HFF-Myc (cell line): ENCODE measurements at regions not wholly inside any gene's neighbourhood (a gene's known extent, or its start where the extent isn't known, plus 50 kb on each side); places are given as distances from the start of the nearest gene placed in this dataset.

Experiments used
- DNase-seq: peaks from one replicate; pipeline ENCODE4 v3.0.0-alpha.2; 2011; ENCODE audit warnings: low read depth; ENCODE audit errors: extremely low read depth
- H3K4me3 ChIP-seq: replicated peaks from 2 replicates; pipeline ENCODE4 v1.5.1; 2011; ENCODE audit warnings: low read depth, mild to moderate bottlenecking, control low read depth, low read length
- CTCF ChIP-seq: IDR thresholded peaks from 2 replicates; pipeline ENCODE4 v1.5.1; 2012; ENCODE audit warnings: mild to moderate bottlenecking, low read depth, low read length, control low read depth; ENCODE audit errors: missing control alignments

DNA sequence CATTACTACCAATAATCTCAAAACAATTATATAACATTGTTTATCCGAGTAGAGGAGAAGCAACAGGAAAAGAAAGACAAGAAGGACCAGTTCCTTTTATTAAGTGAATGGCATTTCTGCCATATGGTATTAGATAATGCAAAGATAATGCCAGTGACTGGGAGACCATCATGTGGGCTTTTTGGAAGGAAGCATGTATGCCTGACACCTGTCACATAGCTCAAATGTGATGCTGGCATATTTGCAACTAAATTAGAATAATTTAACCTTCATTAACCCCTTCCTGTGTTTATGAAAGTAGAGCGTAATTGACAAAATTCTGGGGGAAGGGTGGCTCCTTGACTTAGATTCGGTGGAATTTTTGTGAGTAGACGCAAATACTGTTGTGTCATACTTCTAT lies 733.0 kb downstream of the TUSC7 start:
- no peak for DNase-seq
- TF ChIP-seq CTCF, result no peak
- H3K4me3 ChIP-seq, result no peak overlapping the region

DNA sequence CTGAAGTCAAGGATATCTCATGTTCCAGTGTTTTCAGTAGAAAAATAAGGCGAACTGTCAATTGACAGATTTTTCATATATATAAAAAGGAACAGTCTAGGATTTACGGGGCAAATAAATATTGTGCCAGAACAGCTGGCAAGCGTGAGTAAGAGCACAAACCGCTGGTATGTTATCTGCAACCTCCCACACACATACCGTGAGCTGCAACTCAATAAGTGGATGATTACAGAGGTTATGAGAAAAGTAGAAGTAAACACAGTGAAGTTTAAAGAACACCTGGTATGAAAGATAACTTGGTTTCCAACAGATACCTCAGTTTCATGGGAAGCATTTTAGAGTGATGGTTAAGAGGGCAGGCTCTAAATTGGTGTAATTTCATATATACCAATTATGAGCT lies 733.4 kb downstream of the TUSC7 start:
- no peak for TF ChIP-seq CTCF
- H3K4me3 ChIP-seq, result no peak overlapping the region
- DNase-seq, result no peak

GRCh38 chr3:117444175-117444574 lies 734.6 kb downstream of the TUSC7 start:
- TF ChIP-seq CTCF, result no peak
- H3K4me3 ChIP-seq, result no peak overlapping the region
- no peak for DNase-seq

- TF ChIP-seq CTCF, result no peak
- no peak for DNase-seq
- no peak overlapping the region for H3K4me3 ChIP-seq
Measured at GRCh38 chr3:117447419-117447818, 737.8 kb downstream of the TUSC7 start.

GRCh38 chr3:117450026-117450425 lies 740.4 kb downstream of the TUSC7 start:
- H3K4me3 ChIP-seq, result no peak overlapping the region
- no peak for TF ChIP-seq CTCF
- no peak for DNase-seq

DNA sequence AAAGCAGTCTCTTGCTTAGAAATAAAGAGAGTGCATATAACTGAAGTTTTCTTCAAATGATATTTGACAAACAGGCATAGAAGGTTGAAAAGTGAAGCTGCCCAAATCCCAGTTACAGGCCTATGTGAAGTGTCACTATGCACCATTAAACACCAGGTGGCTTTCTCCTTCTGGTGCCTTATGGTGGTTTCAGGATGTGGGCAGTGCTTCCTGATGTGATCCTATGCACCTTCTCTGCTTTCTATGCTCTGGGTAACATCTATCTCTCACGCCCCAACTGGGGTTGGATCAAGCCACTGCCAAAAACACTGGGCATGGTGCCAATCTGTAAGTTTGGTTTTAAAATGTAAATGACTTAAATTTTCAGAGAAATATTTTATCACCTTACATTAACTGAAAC lies 744.7 kb downstream of the TUSC7 start:
- DNase-seq, result no peak
- H3K4me3 ChIP-seq, result no peak overlapping the region
- TF ChIP-seq CTCF, result no peak

DNA sequence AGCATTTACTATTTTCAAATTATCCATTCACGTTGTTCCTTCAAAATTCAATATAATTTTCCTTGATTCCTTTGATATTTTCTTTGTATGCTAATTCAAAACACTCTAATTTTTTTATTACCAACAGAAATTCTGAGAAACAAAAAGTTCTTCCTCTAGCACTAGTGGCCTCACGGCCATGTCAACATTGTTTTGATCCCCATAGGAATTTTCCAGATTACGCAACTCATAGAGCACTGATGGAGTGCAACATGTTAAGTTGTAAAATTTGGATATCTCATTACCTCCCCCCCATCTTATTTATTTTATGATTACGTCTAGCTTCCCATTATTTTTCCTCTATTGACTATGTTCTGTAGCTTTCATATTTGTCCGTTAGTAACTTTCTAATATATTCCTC lies 745.3 kb downstream of the TUSC7 start:
- no peak for TF ChIP-seq CTCF
- no peak overlapping the region for H3K4me3 ChIP-seq
- DNase-seq, result no peak
